Body of pancreas (tissue), 4 donors: ENCODE measurements at regions not wholly inside any gene's neighbourhood (a gene's known extent, or its start where the extent isn't known, plus 50 kb on each side); places are given as distances from the start of the nearest gene placed in this dataset.

ENCODE experiments used
- CTCF ChIP-seq, 7 experiments: fragments of 450-650 bp in 4 of 7; fragments of 200-600 bp in 3 of 7; sonication (generic) in 3 of 7; IDR thresholded peaks; one replicate each; pipeline ENCODE4 v1.5.1; 2016 to 2019; ENCODE audit warnings: antibody characterized with exemption in 7 of 7
- POLR2A ChIP-seq, 3 donors: fragments of 450-650 bp; IDR thresholded peaks; one replicate each; pipeline ENCODE4 v1.6.1; 2016; ENCODE audit warnings: antibody characterized with exemption in 3 of 3, mild to moderate bottlenecking in 2 of 3

GRCh38 chr16:64391063-64391600 is 730.7 kb downstream of the CDH11 start:
- TF ChIP-seq POLR2A (IDR thresholded peaks at IDR 0.05) = no peak
- no peak for TF ChIP-seq CTCF (IDR thresholded peaks at IDR 0.05)
